ENCODE measurements at regions not wholly inside any gene's neighbourhood (a gene's known extent, or its start where the extent isn't known, plus 50 kb on each side); places are given as distances from the start of the nearest gene placed in this dataset.

GRCh38 chr22:47591709-47592108, 829.3 kb downstream of the TBC1D22A start:
- no peak for DNase-seq (ENCODE audit: extremely low read depth in 1 of 2, low read depth in 1 of 2)

GRCh38 chr22:47591016-47591415, 828.6 kb downstream of the TBC1D22A start:
- DNase-seq (ENCODE audit: extremely low read depth in 1 of 2, low read depth in 1 of 2), result no peak

- DNase-seq (ENCODE audit: extremely low read depth in 1 of 2, low read depth in 1 of 2), result no peak
Observed at GRCh38 chr22:47589271-47590250, 827.1 kb downstream of the TBC1D22A start.

DNA sequence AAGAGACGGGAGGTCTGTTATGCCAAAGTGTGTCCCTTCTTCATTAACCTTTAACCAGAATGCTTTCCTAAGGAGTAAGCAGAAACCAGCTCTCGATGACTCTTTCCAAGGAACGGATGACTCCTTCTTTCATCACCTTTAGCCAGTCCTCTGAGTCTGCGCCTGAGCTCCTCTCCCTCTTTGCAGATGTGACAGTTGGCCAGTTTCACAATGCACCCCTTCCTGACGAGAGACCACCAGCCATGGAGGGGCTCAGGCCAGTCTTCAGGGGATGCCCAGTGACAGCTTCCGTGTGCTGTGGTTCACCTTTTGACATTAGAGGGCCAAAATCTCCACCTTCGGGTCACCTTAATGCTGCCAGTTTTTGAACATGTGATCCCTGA, 826.1 kb downstream of the TBC1D22A start:
- no peak for DNase-seq (ENCODE audit: extremely low read depth in 1 of 2, low read depth in 1 of 2)

DNA sequence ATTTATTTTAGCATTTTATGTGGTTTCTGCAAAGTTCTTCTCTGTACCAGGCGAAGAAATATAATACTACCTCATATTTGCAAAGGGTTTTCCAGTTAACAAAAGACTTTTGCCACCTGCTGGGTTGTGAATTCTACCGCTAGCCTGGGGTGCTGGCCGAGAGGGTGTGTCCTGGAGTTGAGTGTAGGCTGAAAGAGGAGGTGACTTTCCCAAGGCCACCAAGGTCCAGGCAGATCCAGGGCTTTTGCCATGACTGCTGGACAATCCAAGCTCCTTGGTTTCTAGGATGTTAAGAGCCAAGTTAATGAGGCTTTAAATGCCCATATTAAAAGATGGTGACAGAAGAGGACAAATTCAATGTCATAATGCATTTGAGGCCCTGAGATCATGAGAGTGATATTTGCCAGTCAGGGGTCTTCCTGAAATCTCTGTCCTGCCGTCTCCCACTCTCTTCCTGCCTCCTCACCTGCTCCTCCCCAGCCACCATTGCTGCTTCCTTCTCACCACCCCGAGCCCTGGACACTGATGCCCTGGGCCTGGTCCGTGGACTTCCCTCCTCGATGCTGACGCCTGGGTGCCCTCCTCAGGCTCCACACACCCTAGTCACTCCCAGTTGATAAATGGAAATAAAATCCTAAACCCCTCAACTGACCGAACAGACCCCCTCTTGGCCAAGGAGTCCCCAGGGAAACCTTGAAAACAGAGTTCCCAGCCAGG, 825.6 kb downstream of the TBC1D22A start:
- no peak for DNase-seq (ENCODE audit: extremely low read depth in 1 of 2, low read depth in 1 of 2)

GRCh38 chr22:47587361-47587760, 824.9 kb downstream of the TBC1D22A start:
- no peak for DNase-seq (ENCODE audit: extremely low read depth in 1 of 2, low read depth in 1 of 2)

- DNase-seq (ENCODE audit: extremely low read depth in 1 of 2, low read depth in 1 of 2), result no peak
Observed at GRCh38 chr22:47586946-47587345, 824.5 kb downstream of the TBC1D22A start.

- no peak for DNase-seq (ENCODE audit: extremely low read depth in 1 of 2, low read depth in 1 of 2)
Observed at GRCh38 chr22:47586038-47586437, 823.6 kb downstream of the TBC1D22A start.

- DNase-seq (ENCODE audit: extremely low read depth in 1 of 2, low read depth in 1 of 2), result no peak
Observed at GRCh38 chr22:47583959-47584562, 821.6 kb downstream of the TBC1D22A start.

GRCh38 chr22:47582067-47582466, 819.6 kb downstream of the TBC1D22A start:
- DNase-seq (ENCODE audit: extremely low read depth in 1 of 2, low read depth in 1 of 2), result no peak

DNA sequence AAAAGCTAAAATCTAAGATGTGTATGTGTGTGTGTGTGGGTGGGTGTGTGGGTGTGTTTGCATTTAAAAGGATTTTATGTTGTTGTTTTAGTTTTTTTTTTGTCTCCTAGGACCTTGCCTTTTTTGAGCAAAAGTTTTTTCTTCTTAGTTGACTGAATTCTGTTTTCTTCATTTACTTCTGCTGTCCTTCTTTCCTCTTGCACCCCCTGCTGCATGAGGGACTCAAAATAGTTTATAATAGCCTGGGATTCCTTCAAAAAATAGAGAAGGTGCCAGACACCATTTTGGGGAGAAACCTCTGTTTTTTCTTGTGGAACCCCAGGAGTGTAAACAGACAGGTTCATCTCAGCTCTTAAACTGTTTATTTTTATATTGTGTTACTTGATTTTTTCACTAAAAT, 817.7 kb downstream of the TBC1D22A start:
- no peak for DNase-seq (ENCODE audit: extremely low read depth in 1 of 2, low read depth in 1 of 2)

- DNase-seq (ENCODE audit: extremely low read depth in 1 of 2, low read depth in 1 of 2), result no peak
Observed at GRCh38 chr22:47576908-47577307, 814.5 kb downstream of the TBC1D22A start.

GRCh38 chr22:47575291-47575690, 812.8 kb downstream of the TBC1D22A start:
- no peak for DNase-seq (ENCODE audit: extremely low read depth in 1 of 2, low read depth in 1 of 2)

DNA sequence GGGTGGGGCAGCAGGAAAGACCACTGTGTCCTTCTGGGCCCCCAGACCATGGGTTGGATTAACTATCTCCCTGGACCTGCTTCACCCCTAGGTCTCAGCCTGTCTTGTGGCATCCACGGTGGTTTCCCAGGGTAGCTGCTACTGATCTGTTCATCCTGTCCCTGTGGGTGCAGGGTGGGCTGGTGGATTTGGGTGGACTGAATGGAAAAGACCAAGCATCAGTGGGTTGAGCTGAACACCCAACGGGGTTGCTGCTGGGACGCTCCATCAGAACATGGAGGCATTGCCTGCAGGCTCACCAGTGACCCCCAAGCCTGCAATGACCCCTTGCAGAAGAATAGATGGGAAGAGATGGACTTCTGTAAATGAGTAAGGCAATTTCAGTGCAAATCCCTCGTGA, 812.1 kb downstream of the TBC1D22A start:
- no peak for DNase-seq (ENCODE audit: extremely low read depth in 1 of 2, low read depth in 1 of 2)

GRCh38 chr22:47573141-47573540, 810.7 kb downstream of the TBC1D22A start:
- no peak for DNase-seq (ENCODE audit: extremely low read depth in 1 of 2, low read depth in 1 of 2)

DNA sequence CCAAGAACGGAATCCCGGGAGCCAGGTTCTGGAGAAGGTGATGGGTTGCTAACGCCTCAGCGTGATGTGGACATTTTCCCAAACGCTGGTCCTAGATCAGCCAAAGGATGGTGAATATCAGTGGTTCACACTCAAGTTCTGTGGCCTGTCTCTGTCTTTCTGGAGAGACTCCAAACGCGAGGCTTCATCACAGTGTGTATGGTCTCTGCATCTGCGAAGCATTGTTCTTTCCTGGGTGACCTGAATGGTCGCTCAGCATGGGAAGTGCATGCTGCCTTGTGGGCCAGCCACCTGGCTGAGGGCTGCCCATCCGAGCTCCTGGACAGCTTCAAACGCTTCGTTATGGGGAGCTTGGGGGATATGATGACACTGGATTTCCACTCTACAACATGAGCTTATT, 810.0 kb downstream of the TBC1D22A start:
- no peak for DNase-seq (ENCODE audit: extremely low read depth in 1 of 2, low read depth in 1 of 2)

- no peak for DNase-seq (ENCODE audit: extremely low read depth in 1 of 2, low read depth in 1 of 2)
Observed at GRCh38 chr22:47571616-47572015, 809.2 kb downstream of the TBC1D22A start.

DNA sequence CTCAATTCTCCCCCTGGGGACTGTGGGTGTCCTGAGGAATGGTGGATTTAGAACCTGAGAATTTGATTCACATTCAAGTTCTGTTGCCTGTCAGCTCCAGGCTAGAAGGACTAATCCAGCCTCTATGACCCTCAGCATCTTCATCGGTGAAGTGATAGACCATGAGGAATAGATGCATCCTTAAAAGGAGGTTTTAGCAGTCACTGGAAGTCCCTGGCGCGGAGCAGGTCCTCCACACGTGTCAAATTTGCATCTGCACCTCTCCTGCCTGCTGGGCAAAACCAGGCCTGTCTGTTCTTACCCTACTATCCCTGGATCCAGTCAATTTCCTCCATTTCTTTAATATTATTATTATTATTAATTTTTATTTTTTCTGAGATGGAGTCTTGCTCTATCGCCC, 808.4 kb downstream of the TBC1D22A start:
- no peak for DNase-seq (ENCODE audit: extremely low read depth in 1 of 2, low read depth in 1 of 2)

GRCh38 chr22:47570300-47570685, 807.8 kb downstream of the TBC1D22A start:
- DNase-seq (ENCODE audit: extremely low read depth in 1 of 2, low read depth in 1 of 2), result no peak

DNA sequence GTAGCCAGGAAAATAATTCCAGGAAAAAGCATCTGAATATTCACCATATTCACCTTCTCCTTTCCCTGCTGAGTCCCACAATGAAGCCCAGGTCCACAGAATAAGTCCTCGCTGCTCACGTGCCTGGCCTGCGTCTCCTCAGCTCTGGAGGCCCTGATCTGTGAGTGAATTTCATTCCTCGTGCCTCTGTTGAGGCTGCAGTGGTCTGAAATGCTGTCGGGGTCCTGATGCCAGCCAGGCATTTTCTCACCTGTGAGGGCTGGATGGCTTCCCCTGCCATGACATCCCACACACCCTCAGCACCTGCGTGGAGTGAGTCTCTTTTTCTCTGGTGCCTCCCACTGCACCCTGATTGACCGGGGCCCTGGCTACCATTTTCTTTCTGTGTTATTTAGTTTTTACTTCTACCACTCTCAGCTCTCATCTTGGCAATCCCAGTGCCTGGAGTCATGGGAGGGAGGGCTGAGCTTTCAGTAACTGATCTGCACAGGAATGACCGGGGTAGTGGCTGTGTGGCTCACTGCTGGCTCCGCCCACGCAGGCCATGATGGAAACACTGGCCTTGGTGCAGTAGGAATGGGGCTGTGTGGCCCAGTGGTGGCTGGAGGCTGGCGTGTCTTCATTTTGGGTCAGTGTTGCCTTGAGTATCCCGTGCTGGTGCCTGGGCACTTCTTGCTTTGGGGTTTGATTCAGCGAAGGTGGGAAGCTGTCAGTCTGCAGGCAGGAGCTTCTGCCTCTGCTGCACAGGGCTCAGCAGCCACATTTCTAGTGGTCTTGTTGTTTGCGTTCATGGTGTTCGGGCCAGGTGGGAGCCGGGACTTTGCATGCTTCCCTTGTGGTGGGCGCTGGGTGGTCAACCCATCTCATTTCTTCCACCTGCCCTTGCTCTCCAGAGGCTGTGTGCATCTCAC, 807.2 kb downstream of the TBC1D22A start:
- DNase-seq (ENCODE audit: extremely low read depth in 1 of 2, low read depth in 1 of 2), result no peak

- DNase-seq (ENCODE audit: extremely low read depth in 1 of 2, low read depth in 1 of 2), result no peak
Observed at GRCh38 chr22:47568700-47569099, 806.2 kb downstream of the TBC1D22A start.
